Activated T-helper 2 cell treated with anti-CD3 and anti-CD28 coated beads, Interferon-gamma antibody, Interleukin-2, Interleukin-4, amounts not matched to agents 10 μg/mL and 5 μg/mL and 100 μg/mL, durations not matched to agents 14 hours and 24 hours and 36 hours (primary cell): ENCODE measurements at regions not wholly inside any gene's neighbourhood (a gene's known extent, or its start where the extent isn't known, plus 50 kb on each side); places are given as distances from the start of the nearest gene placed in this dataset.
"Not testable (repeated sequence)": the region's sequence is repeated elsewhere in the genome, so short reads cannot be mapped to it uniquely, and the experiment has no call there.

Source experiments
- DNase-seq: peaks from one replicate; pipeline ENCODE4 v3.0.0; 2021; ENCODE audit warnings: low spot score
- H3K27ac Mint-ChIP-seq: one replicate; pipeline ENCODE4 v1.8.0; 2021; ENCODE audit warnings: mixed read lengths
- H3K27me3 Mint-ChIP-seq: one replicate; pipeline ENCODE4 v1.8.0; 2021; ENCODE audit warnings: low read depth, mixed read lengths
- H3K36me3 Mint-ChIP-seq: one replicate; pipeline ENCODE4 v1.8.0; 2021; ENCODE audit warnings: low read depth, mixed read lengths
- H3K4me1 Mint-ChIP-seq: one replicate; pipeline ENCODE4 v1.8.0; 2021; ENCODE audit warnings: low read depth, mixed read lengths
- H3K4me3 Mint-ChIP-seq: one replicate; pipeline ENCODE4 v1.8.0; 2021; ENCODE audit warnings: low read depth, mild to moderate bottlenecking, moderate library complexity, mixed read lengths
- H3K9me3 Mint-ChIP-seq: one replicate; pipeline ENCODE4 v1.8.0; 2021; ENCODE audit warnings: mixed read lengths
- intact Hi-C: fragments of 100-400 bp; cut with micrococcal nuclease; formaldehyde crosslinking; loops from one replicate; pipeline ENCODE4 v1.15.1; 2023

DNA sequence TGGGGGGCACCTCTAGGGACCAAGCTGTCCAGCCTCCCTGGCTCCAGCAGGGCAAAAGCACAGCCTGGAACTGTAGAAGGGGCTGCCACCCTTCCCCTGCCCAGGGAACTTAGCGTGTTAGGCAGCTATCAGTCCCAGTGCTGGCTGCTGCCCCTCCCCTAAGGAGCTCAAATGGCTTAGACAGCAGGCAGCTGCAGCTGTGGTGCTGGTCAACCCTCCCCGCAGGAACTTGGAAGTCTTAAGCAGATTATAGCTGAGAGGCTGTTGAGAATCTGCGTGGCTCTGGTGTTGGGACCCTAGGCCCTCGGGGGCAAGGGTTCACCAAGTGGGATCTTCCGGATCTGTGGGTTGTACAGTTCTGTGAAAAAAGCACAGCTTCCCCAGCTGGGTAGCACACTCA lies 536.5 kb upstream of the CDH10 start:
- no peaks in the 10 kb centered on the region for H3K4me1 Mint-ChIP-seq
- peaks cover 56% of the 10 kb centered on the region for H3K9me3 Mint-ChIP-seq
- DNase-seq, result no peak
- H3K4me3 Mint-ChIP-seq, result no peak overlapping the region
- intact Hi-C loops, result no loop called here
- no peaks in the 10 kb centered on the region for H3K36me3 Mint-ChIP-seq
- H3K27me3 Mint-ChIP-seq, result no peaks in the 10 kb centered on the region
- no peak overlapping the region for H3K27ac Mint-ChIP-seq

DNA sequence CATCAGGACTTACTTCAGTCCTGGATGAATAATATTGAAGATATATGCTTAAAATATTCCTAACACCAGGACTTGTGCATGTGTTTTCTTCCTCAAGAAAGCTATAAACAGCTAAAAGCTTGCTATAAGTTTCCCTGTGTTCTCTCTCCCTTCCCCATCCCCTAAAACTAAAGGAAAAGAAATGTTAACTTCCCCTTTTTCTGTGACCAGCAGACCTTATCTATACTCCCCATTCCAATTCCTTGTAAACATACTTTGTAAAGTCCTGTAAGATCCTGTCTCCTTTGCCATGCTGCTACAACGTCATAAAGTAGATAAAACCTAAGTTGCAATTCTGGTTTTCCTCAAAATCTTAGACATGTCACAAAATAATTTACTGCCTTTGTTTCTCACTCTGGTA lies 517.8 kb upstream of the CDH10 start:
- H3K4me3 Mint-ChIP-seq, intact Hi-C loops, H3K27ac Mint-ChIP-seq, H3K27me3 Mint-ChIP-seq, DNase-seq, H3K4me1 Mint-ChIP-seq, H3K36me3 Mint-ChIP-seq: not testable (repeated sequence)
- H3K9me3 Mint-ChIP-seq, result peaks cover 20% of the 10 kb centered on the region

DNA sequence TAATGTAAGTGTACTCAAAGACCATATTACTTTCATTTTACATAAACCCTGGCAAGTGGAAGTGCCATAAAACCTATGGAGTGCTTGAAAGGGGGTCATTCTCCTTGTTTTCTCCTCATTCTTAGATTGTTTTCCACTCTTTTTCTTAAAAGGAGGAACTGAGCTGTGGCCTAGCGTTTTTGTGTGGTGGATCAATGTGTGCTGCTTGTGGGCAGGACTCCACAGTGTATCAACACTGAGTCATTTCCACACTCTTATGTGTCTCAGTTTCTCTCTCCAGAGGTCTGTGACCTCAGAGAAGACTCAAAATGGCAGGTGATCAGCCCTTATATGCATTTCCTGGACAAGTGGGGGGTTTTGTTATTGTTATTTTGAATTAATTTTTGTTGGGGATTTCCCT lies 516.1 kb upstream of the CDH10 start:
- H3K36me3 Mint-ChIP-seq, result no peaks in the 10 kb centered on the region
- no peaks in the 10 kb centered on the region for H3K4me1 Mint-ChIP-seq
- intact Hi-C loops, result no loop called here
- no peaks in the 10 kb centered on the region for H3K27me3 Mint-ChIP-seq
- peaks cover 25% of the 10 kb centered on the region for H3K9me3 Mint-ChIP-seq
- no peak for DNase-seq
- H3K27ac Mint-ChIP-seq, result no peak overlapping the region
- no peak overlapping the region for H3K4me3 Mint-ChIP-seq

DNA sequence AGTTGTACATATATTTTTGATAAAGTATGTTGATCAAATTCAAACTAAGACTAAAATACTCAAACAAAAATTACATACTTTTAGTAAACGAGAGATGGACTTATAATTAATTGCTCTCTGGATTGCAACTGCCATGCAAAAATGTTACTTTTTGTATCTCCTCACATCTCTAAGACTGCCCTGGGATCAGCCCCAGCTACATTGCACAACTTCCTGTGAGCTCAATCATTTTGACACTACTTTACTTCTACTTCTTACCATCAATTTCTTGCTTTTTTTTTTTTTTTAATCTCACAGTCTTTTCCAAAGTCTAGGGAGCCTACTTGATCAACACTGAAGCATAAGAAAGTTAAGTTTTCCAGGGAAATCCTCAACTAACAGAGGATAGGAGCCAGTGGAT lies 506.0 kb upstream of the CDH10 start:
- DNase-seq, result no peak
- Mint-ChIP-seq H3K36me3 (no peaks in the 10 kb centered on the region), H3K4me3 (no peak overlapping the region), H3K27me3 (no peaks in the 10 kb centered on the region), H3K4me1 (no peaks in the 10 kb centered on the region), H3K9me3 (peaks cover 44% of the 10 kb centered on the region), H3K27ac (no peak overlapping the region)
- intact Hi-C loops, result no loop called here

- DNase-seq, result no peak
- H3K4me1 Mint-ChIP-seq, result no peaks in the 10 kb centered on the region
- H3K36me3 Mint-ChIP-seq, result no peaks in the 10 kb centered on the region
- H3K27me3 Mint-ChIP-seq, result no peaks in the 10 kb centered on the region
- intact Hi-C loops, result no loop called here
- H3K4me3 Mint-ChIP-seq, result no peak overlapping the region
- peaks cover 50% of the 10 kb centered on the region for H3K9me3 Mint-ChIP-seq
- no peak overlapping the region for H3K27ac Mint-ChIP-seq
These were observed 483.8 kb upstream of the CDH10 start for GRCh38 chr5:25128606-25129005.

GRCh38 chr5:25119650-25120049 lies 474.9 kb upstream of the CDH10 start:
- DNase-seq, result no peak
- H3K4me3 Mint-ChIP-seq, result no peak overlapping the region
- intact Hi-C loops, result no loop called here
- H3K27me3 Mint-ChIP-seq, result no peaks in the 10 kb centered on the region
- no peaks in the 10 kb centered on the region for H3K4me1 Mint-ChIP-seq
- peaks cover 20% of the 10 kb centered on the region for H3K9me3 Mint-ChIP-seq
- no peaks in the 10 kb centered on the region for H3K36me3 Mint-ChIP-seq
- H3K27ac Mint-ChIP-seq, result no peak overlapping the region

GRCh38 chr5:25107853-25108252 lies 463.1 kb upstream of the CDH10 start:
- DNase-seq, result no peak
- no peak overlapping the region for H3K4me3 Mint-ChIP-seq
- no peaks in the 10 kb centered on the region for H3K36me3 Mint-ChIP-seq
- H3K9me3 Mint-ChIP-seq, result peaks cover 48% of the 10 kb centered on the region
- no peaks in the 10 kb centered on the region for H3K27me3 Mint-ChIP-seq
- H3K27ac Mint-ChIP-seq, result no peak overlapping the region
- intact Hi-C loops, result no loop called here
- no peaks in the 10 kb centered on the region for H3K4me1 Mint-ChIP-seq

- Mint-ChIP-seq H3K4me1 (no peaks in the 10 kb centered on the region), H3K27ac (no peak overlapping the region), H3K27me3 (no peaks in the 10 kb centered on the region), H3K4me3 (no peak overlapping the region), H3K36me3 (no peaks in the 10 kb centered on the region), H3K9me3 (peaks cover 54% of the 10 kb centered on the region)
- DNase-seq, result no peak
- intact Hi-C loops, result no loop called here
These were observed 454.8 kb upstream of the CDH10 start for GRCh38 chr5:25099538-25099937.

- Mint-ChIP-seq H3K27me3 (no peaks in the 10 kb centered on the region), H3K9me3 (peaks cover 35% of the 10 kb centered on the region), H3K36me3 (no peaks in the 10 kb centered on the region), H3K27ac (no peak overlapping the region), H3K4me1 (no peaks in the 10 kb centered on the region), H3K4me3 (no peak overlapping the region)
- DNase-seq, result no peak
- intact Hi-C loops, result no loop called here
These were observed 450.5 kb upstream of the CDH10 start for GRCh38 chr5:25095261-25095660.

DNA sequence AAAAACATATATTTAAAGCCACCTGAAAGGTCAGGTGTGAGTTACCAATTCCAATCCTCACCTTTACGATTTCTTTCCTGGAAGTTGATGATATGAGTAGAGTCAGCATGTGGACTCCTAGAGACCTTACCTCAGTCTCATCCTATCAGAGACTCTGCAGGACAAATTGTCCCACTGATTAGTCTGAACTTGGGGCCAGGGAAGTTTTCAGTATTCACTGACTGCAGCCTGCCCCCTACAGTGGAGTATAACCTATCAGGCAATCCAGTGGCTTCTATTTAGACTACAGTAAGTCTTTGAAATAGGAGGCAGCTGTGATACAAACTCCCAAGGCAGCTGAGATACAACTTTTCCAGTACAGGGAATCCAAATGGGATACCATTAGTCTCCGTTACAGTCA lies 449.4 kb upstream of the CDH10 start:
- intact Hi-C loops, result no loop called here
- no peak for DNase-seq
- peaks cover 30% of the 10 kb centered on the region for H3K9me3 Mint-ChIP-seq

DNA sequence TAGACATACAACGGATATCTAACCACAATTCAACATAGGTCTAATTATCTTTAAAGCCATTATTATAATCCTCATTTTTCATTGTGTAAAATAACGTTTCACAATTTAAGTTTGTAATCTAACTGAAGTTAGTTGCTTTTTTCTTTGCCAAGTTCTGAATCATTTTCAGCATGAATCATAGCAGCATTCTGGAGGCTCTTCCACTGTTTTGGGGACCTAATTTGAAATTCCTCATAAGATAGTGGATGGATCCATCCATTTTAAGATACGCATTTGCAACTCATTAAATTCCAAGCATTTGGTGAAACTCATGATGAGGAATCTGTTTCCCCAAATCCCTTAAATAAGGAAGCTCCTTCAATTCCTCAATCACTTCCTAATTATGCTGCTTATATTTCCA lies 447.1 kb upstream of the CDH10 start:
- Mint-ChIP-seq H3K36me3 (no peaks in the 10 kb centered on the region), H3K4me3 (no peak overlapping the region)
- intact Hi-C loops, result no loop called here

More for the DNA sequence above, 449.4 kb upstream of the CDH10 start:
- no peaks in the 10 kb centered on the region for H3K36me3 Mint-ChIP-seq
- no peak overlapping the region for H3K4me3 Mint-ChIP-seq
- no peaks in the 10 kb centered on the region for H3K27me3 Mint-ChIP-seq
- H3K27ac Mint-ChIP-seq, result no peak overlapping the region
- no peaks in the 10 kb centered on the region for H3K4me1 Mint-ChIP-seq

GRCh38 chr5:25090854-25091253 lies 446.1 kb upstream of the CDH10 start:
- H3K36me3 Mint-ChIP-seq, result no peaks in the 10 kb centered on the region
- H3K27me3 Mint-ChIP-seq, result no peaks in the 10 kb centered on the region
- intact Hi-C loops, result no loop called here
- H3K27ac Mint-ChIP-seq, result no peak overlapping the region
- DNase-seq, result no peak
- H3K4me1 Mint-ChIP-seq, result no peaks in the 10 kb centered on the region
- H3K4me3 Mint-ChIP-seq, result no peak overlapping the region
- peaks cover 17% of the 10 kb centered on the region for H3K9me3 Mint-ChIP-seq

More for the DNA sequence above, 447.1 kb upstream of the CDH10 start:
- H3K27ac Mint-ChIP-seq, result no peak overlapping the region
- no peak for DNase-seq
- H3K9me3 Mint-ChIP-seq, result peaks cover 26% of the 10 kb centered on the region
- no peaks in the 10 kb centered on the region for H3K27me3 Mint-ChIP-seq
- no peaks in the 10 kb centered on the region for H3K4me1 Mint-ChIP-seq

- intact Hi-C loops, result no loop called here
- Mint-ChIP-seq H3K4me1 (no peaks in the 10 kb centered on the region), H3K4me3 (no peak overlapping the region), H3K36me3 (no peaks in the 10 kb centered on the region), H3K27ac (no peak overlapping the region), H3K27me3 (no peaks in the 10 kb centered on the region), H3K9me3 (peaks cover 19% of the 10 kb centered on the region)
- no peak for DNase-seq
These were observed 445.5 kb upstream of the CDH10 start for GRCh38 chr5:25090275-25090674.

DNA sequence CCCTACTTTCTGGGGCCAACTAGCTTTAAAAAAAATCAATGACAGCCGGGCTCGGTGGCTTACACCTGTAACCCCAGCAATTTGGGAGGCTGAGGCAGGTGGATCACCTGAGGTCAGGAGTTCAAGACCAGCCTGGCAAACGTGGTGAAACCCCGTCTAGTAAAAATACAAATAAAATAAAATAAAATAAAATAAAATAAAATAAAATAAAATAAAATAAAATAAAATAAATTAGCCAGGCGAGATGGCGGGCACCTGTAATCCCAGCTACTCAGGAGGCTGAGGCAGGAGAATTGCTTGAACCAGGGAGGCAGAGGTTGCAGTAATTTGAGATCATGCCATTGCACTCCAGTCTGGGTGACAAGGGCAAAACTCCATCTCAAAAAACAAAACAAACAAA lies 443.9 kb upstream of the CDH10 start:
- H3K27ac Mint-ChIP-seq, H3K4me1 Mint-ChIP-seq, DNase-seq, intact Hi-C loops, H3K27me3 Mint-ChIP-seq, H3K36me3 Mint-ChIP-seq, H3K4me3 Mint-ChIP-seq: not testable (repeated sequence)
- peaks cover 18% of the 10 kb centered on the region for H3K9me3 Mint-ChIP-seq
